H9 (cell line): ENCODE measurements at regions not wholly inside any gene's neighbourhood (a gene's known extent, or its start where the extent isn't known, plus 50 kb on each side); places are given as distances from the start of the nearest gene placed in this dataset.

Experiments used
- DNase-seq: peaks from one replicate; pipeline ENCODE4 v3.0.0-alpha.2; 2017
- H2AFZ ChIP-seq: one replicate; pipeline ENCODE4 v1.6.1; 2013; ENCODE audit warnings: mild to moderate bottlenecking, low read length, control low read depth, moderate library complexity
- H2AK5ac ChIP-seq: 2 replicates; pipeline ENCODE4 v1.6.1; 2013; ENCODE audit warnings: low read length, control low read depth, mixed read lengths; ENCODE audit not compliant: insufficient read length
- H2BK120ac ChIP-seq: one replicate; pipeline ENCODE4 v1.6.1; 2013; ENCODE audit warnings: low read depth, mild to moderate bottlenecking, low read length, control low read depth, inconsistent platforms; ENCODE audit not compliant: poor library complexity, severe bottlenecking
- H2BK12ac ChIP-seq: 2 replicates; pipeline ENCODE4 v1.6.1; 2013; ENCODE audit warnings: low read length, control low read depth, mixed read lengths, low read depth; ENCODE audit not compliant: insufficient read length
- H2BK15ac ChIP-seq: 2 replicates; pipeline ENCODE4 v1.6.1; 2013; ENCODE audit warnings: low read depth, low read length, control low read depth
- H2BK20ac ChIP-seq: one replicate; pipeline ENCODE4 v1.6.1; 2013; ENCODE audit warnings: low read depth, mild to moderate bottlenecking, low read length, control low read depth, inconsistent platforms; ENCODE audit not compliant: poor library complexity, severe bottlenecking
- H2BK5ac ChIP-seq: 2 replicates; pipeline ENCODE4 v1.6.1; 2013; ENCODE audit warnings: low read length, control low read depth, mixed read lengths; ENCODE audit not compliant: insufficient read length
- H3K14ac ChIP-seq: 2 replicates; pipeline ENCODE4 v1.6.1; 2013; ENCODE audit warnings: low read length, control low read depth; ENCODE audit not compliant: insufficient read depth
- H3K18ac ChIP-seq: 2 replicates; pipeline ENCODE4 v1.6.1; 2013; ENCODE audit warnings: low read depth, mild to moderate bottlenecking, mixed read lengths, low read length, control low read depth; ENCODE audit not compliant: insufficient read length
- H3K23ac ChIP-seq: 2 replicates; pipeline ENCODE4 v1.6.1; 2013; ENCODE audit warnings: low read length, control low read depth, mixed read lengths, low read depth; ENCODE audit not compliant: insufficient read length
- H3K23me2 ChIP-seq: 2 replicates; pipeline ENCODE4 v1.6.1; 2013; ENCODE audit warnings: low read depth, mild to moderate bottlenecking, mixed read lengths, low read length, control low read depth; ENCODE audit not compliant: insufficient read length, poor library complexity, severe bottlenecking
- H3K27ac ChIP-seq: 2 replicates; pipeline ENCODE4 v1.5.1; 2013; ENCODE audit warnings: low read length, control low read depth, mixed read lengths, low read depth; ENCODE audit not compliant: insufficient read length
- H3K27me3 ChIP-seq: 2 replicates; pipeline ENCODE4 v1.6.1; 2013; ENCODE audit warnings: low read length, control low read depth, inconsistent platforms; ENCODE audit not compliant: insufficient read depth
- H3K4ac ChIP-seq: 2 replicates; pipeline ENCODE4 v1.6.1; 2013; ENCODE audit warnings: low read depth, mild to moderate bottlenecking, control low read depth, inconsistent platforms, low read length, moderate library complexity
- H3K4me1 ChIP-seq: 2 replicates; pipeline ENCODE4 v1.6.1; 2013; ENCODE audit warnings: low read length, control low read depth, inconsistent platforms; ENCODE audit not compliant: insufficient read depth
- H3K4me2 ChIP-seq: 2 replicates; pipeline ENCODE4 v1.6.1; 2013; ENCODE audit warnings: low read length, control low read depth, mixed read lengths; ENCODE audit not compliant: insufficient read length, insufficient read depth
- H3K56ac ChIP-seq: 2 replicates; pipeline ENCODE4 v1.6.1; 2013; ENCODE audit warnings: low read depth, mild to moderate bottlenecking, mixed read lengths, low read length, control low read depth; ENCODE audit not compliant: insufficient read length
- H3K79me1 ChIP-seq: 2 replicates; pipeline ENCODE4 v1.6.1; 2013; ENCODE audit warnings: low read depth, mild to moderate bottlenecking, moderate library complexity, low read length, control low read depth, inconsistent platforms; ENCODE audit not compliant: insufficient read depth, poor library complexity, severe bottlenecking
- H3K79me2 ChIP-seq: 2 replicates; pipeline ENCODE4 v1.6.1; 2013; ENCODE audit warnings: low read length, control low read depth, inconsistent platforms; ENCODE audit not compliant: insufficient read depth
- H3K9ac ChIP-seq: 2 replicates; pipeline ENCODE4 v1.6.1; 2013; ENCODE audit warnings: low read length, control low read depth, mixed read lengths; ENCODE audit not compliant: insufficient read length; ENCODE audit errors: extremely low read depth
- H3K9me3 ChIP-seq: one replicate; pipeline ENCODE4 v1.6.1; 2013; ENCODE audit warnings: low read depth, low read length, inconsistent platforms; ENCODE audit not compliant: control insufficient read depth
- H3T11ph ChIP-seq: one replicate; pipeline ENCODE4 v1.6.1; 2013; ENCODE audit warnings: mild to moderate bottlenecking, low read length, control low read depth, inconsistent platforms
- H4K20me1 ChIP-seq: one replicate; pipeline ENCODE4 v1.6.1; 2013; ENCODE audit not compliant: control insufficient read depth, insufficient read length, insufficient read depth
- H4K5ac ChIP-seq: 2 replicates; pipeline ENCODE4 v1.6.1; 2013; ENCODE audit warnings: low read depth, mild to moderate bottlenecking, mixed read lengths, low read length, control low read depth; ENCODE audit not compliant: insufficient read length
- H4K8ac ChIP-seq: replicated peaks from 2 replicates; pipeline ENCODE4 v1.6.1; 2013; ENCODE audit warnings: low read length, control low read depth, mixed read lengths, low read depth; ENCODE audit not compliant: insufficient read length
- H4K91ac ChIP-seq: 2 replicates; pipeline ENCODE4 v1.6.1; 2013; ENCODE audit warnings: low read depth, mild to moderate bottlenecking, moderate library complexity, mixed read lengths, low read length, control low read depth; ENCODE audit not compliant: insufficient read length
- H3K27ac Mint-ChIP-seq, 3 experiments: 2 replicates in 2 of 3; 3 replicates in 1 of 3; pipeline ENCODE4 v1.8.0; 2020 to 2021; ENCODE audit warnings: mixed read lengths in 3 of 3, mild to moderate bottlenecking in 1 of 3, moderate library complexity in 1 of 3
- H3K27me3 Mint-ChIP-seq: 2 replicates; pipeline ENCODE4 v1.8.0; 2021; ENCODE audit warnings: low read depth, mild to moderate bottlenecking, moderate library complexity, mixed read lengths
- H3K36me3 Mint-ChIP-seq, 3 experiments: 2 replicates in 2 of 3; 3 replicates in 1 of 3; pipeline ENCODE4 v1.8.0; 2020 to 2021; ENCODE audit warnings: low read depth in 3 of 3, mixed read lengths in 3 of 3; ENCODE audit not compliant: insufficient read depth in 1 of 3
- H3K4me1 Mint-ChIP-seq, 2 experiments: 2 replicates each; pipeline ENCODE4 v1.8.0; 2020; ENCODE audit warnings: mixed read lengths in 2 of 2
- H3K4me3 Mint-ChIP-seq, 2 experiments: 2 replicates in 1 of 2; 3 replicates in 1 of 2; pipeline ENCODE4 v1.8.0; 2020 to 2021; ENCODE audit warnings: mild to moderate bottlenecking in 2 of 2, mixed read lengths in 2 of 2, moderate library complexity in 1 of 2
- H3K9me3 Mint-ChIP-seq, 2 experiments: 2 replicates in 1 of 2; 3 replicates in 1 of 2; pipeline ENCODE4 v1.8.0; 2020; ENCODE audit warnings: mild to moderate bottlenecking in 2 of 2, mixed read lengths in 2 of 2, moderate library complexity in 1 of 2
- WGBS: extraction: QIAGEN DNeasy Blood & Tissue Kit; methylation state at CpG from one replicate; pipeline ENCODE4 v1.1.7; 2013; ENCODE audit warnings: missing lambda C conversion rate, low lambda C conversion rate, mixed read lengths; ENCODE audit not compliant: insufficient read length; ENCODE audit errors: extremely low coverage; 5-methylcytosine and 5-hydroxymethylcytosine counted together
- TF ChIP-seq, protein P1 (sequence below): fragments of 200-600 bp; sonication (generic); conservative IDR thresholded peaks from 3 replicates; pipeline ENCODE4 v1.8.0; 2021; ENCODE audit warnings: antibody characterized with exemption, mild to moderate bottlenecking

DNA sequence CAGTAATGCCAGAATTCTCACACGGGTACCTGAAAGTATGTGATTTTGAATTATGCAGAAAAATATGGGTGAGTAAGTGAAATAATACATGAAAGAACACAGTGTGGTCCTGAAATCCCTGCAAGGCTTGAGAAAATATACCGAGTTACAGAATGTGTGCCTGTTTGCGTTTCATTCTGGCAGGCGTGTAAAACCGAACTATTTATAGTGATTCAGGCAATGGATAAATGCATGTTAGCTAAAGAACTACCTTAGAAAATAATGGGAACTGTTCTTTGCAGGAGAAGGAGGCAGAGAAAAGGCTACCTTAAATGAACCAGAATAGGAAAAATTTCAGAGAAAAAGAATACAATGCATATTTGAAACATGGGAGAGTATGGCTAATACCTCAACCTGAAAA lies 145.8 kb upstream of the KCNQ5 start:
- H3K9me3 Mint-ChIP-seq, result peaks cover 3 to 9% of the 10 kb centered on the region in 2 experiments; a peak in 4 of 5 replicates
- H3K27me3 Mint-ChIP-seq, result no peaks in the 10 kb centered on the region
- Histone ChIP-seq H2AFZ (no peak overlapping the region), H2BK120ac (no peak overlapping the region), H2AK5ac (no peak overlapping the region), H4K5ac (no peak overlapping the region), H3K4me2 (no peak overlapping the region), H3K4me1 (no peaks in the 10 kb centered on the region), H4K91ac (no peak overlapping the region), H3K9me3 (no peaks in the 10 kb centered on the region), H3K27me3 (no peaks in the 10 kb centered on the region), H3K14ac (no peak overlapping the region), H4K8ac (no peak overlapping the region), H3K79me1 (no peaks in the 10 kb centered on the region), H4K20me1 (no peaks in the 10 kb centered on the region), H2BK12ac (no peak overlapping the region), H2BK15ac (no peak overlapping the region), H3K27ac (no peak overlapping the region), H3K23me2 (no peaks in the 10 kb centered on the region), H2BK20ac (no peak overlapping the region), H3K18ac (no peak overlapping the region), H3K79me2 (no peaks in the 10 kb centered on the region), H3K9ac (no peak overlapping the region), H3T11ph (no peak overlapping the region), H2BK5ac (no peak overlapping the region), H3K4ac (no peak overlapping the region), H3K23ac (no peak overlapping the region), H3K56ac (no peak overlapping the region)
- no peak for DNase-seq
- TF ChIP-seq, protein P1, sequence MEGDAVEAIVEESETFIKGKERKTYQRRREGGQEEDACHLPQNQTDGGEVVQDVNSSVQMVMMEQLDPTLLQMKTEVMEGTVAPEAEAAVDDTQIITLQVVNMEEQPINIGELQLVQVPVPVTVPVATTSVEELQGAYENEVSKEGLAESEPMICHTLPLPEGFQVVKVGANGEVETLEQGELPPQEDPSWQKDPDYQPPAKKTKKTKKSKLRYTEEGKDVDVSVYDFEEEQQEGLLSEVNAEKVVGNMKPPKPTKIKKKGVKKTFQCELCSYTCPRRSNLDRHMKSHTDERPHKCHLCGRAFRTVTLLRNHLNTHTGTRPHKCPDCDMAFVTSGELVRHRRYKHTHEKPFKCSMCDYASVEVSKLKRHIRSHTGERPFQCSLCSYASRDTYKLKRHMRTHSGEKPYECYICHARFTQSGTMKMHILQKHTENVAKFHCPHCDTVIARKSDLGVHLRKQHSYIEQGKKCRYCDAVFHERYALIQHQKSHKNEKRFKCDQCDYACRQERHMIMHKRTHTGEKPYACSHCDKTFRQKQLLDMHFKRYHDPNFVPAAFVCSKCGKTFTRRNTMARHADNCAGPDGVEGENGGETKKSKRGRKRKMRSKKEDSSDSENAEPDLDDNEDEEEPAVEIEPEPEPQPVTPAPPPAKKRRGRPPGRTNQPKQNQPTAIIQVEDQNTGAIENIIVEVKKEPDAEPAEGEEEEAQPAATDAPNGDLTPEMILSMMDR, result no peak
- peaks cover 0 to 5% (median 2%) of the 10 kb centered on the region in 3 experiments; a peak in 2 of 7 replicates for H3K36me3 Mint-ChIP-seq
- H3K27ac Mint-ChIP-seq, result no peak overlapping the region
- H3K4me1 Mint-ChIP-seq, result no peaks in the 10 kb centered on the region
- H3K4me3 Mint-ChIP-seq, result no peak overlapping the region
- WGBS, result no CpG with 5 or more reads among the region's 5 CpGs
